GM12892 (cell line): ENCODE measurements at regions not wholly inside any gene's neighbourhood (a gene's known extent, or its start where the extent isn't known, plus 50 kb on each side); places are given as distances from the start of the nearest gene placed in this dataset.
"Not testable (repeated sequence)": the region's sequence is repeated elsewhere in the genome, so short reads cannot be mapped to it uniquely, and the experiment has no call there.

Experiments used
- POLR2A ChIP-seq: IDR thresholded peaks from 2 replicates; pipeline ENCODE4 v1.6.1; 2011; ENCODE audit warnings: low read depth, low read length, control low read depth
- POLR2AphosphoS5 ChIP-seq: IDR thresholded peaks from 2 replicates; pipeline ENCODE4 v1.6.1; 2011; ENCODE audit warnings: low read depth, low read length, control low read depth
- TAF1 ChIP-seq: IDR thresholded peaks from 2 replicates; pipeline ENCODE4 v1.6.1; 2011; ENCODE audit warnings: low read depth, mild to moderate bottlenecking, control low read depth, low read length, borderline replicate concordance

GRCh38 chr7:37617406-37617805 is 66.2 kb upstream of the GPR141 start:
- not testable (repeated sequence) for TF ChIP-seq POLR2AphosphoS5, POLR2A, TAF1
